GM23338 (cell line): ENCODE measurements at regions not wholly inside any gene's neighbourhood (a gene's known extent, or its start where the extent isn't known, plus 50 kb on each side); places are given as distances from the start of the nearest gene placed in this dataset.

Source experiments
- ATAC-seq: fragments of 200-7000 bp; cut with Tn5 transposase; 3 replicates; pipeline ENCODE4 v1.9.1; 2020
- DNase-seq: peaks from one replicate; pipeline ENCODE4 v3.0.0-alpha.2; 2015; ENCODE audit warnings: low spot score
- H2AFZ ChIP-seq: fragments of 200-600 bp; sonication (generic); 2 replicates; pipeline ENCODE4 v1.8.0; 2016; ENCODE audit warnings: antibody characterized with exemption, mild to moderate bottlenecking, moderate library complexity
- H3F3A ChIP-seq: fragments of 200-600 bp; sonication (generic); replicated peaks from 2 replicates; pipeline ENCODE4 v1.8.0; 2017; ENCODE audit warnings: antibody characterized with exemption, mixed run types, low read depth
- H3K27ac ChIP-seq: fragments of 200-600 bp; sonication (generic); 2 replicates; pipeline ENCODE4 v1.6.1; 2016; ENCODE audit warnings: low read depth
- H3K27me3 ChIP-seq: fragments of 200-600 bp; sonication (generic); 2 replicates; pipeline ENCODE4 v1.8.0; 2016; ENCODE audit warnings: mild to moderate bottlenecking, mixed run types, moderate library complexity; ENCODE audit not compliant: insufficient read depth
- H3K36me3 ChIP-seq: fragments of 200-600 bp; sonication (generic); 2 replicates; pipeline ENCODE4 v1.8.0; 2016; ENCODE audit warnings: mild to moderate bottlenecking; ENCODE audit not compliant: insufficient read depth
- H3K4me1 ChIP-seq: fragments of 200-600 bp; sonication (generic); 2 replicates; pipeline ENCODE4 v1.8.0; 2016; ENCODE audit warnings: mild to moderate bottlenecking, moderate library complexity; ENCODE audit not compliant: insufficient read depth
- H3K4me2 ChIP-seq: fragments of 200-600 bp; sonication (generic); 2 replicates; pipeline ENCODE4 v1.7.1; 2017; ENCODE audit warnings: mixed run types
- H3K4me3 ChIP-seq: fragments of 200-600 bp; sonication (generic); 2 replicates; pipeline ENCODE4 v1.6.1; 2016; ENCODE audit warnings: mixed run types
- H3K79me2 ChIP-seq: fragments of 200-600 bp; sonication (generic); replicated peaks from 2 replicates; pipeline ENCODE4 v1.8.0; 2017; ENCODE audit warnings: mild to moderate bottlenecking; ENCODE audit not compliant: insufficient read depth
- H3K9me2 ChIP-seq: fragments of 200-600 bp; sonication (generic); 2 replicates; pipeline ENCODE4 v1.8.0; 2017; ENCODE audit not compliant: insufficient read depth
- H4K20me1 ChIP-seq: fragments of 200-600 bp; sonication (generic); replicated peaks from 2 replicates; pipeline ENCODE4 v1.8.0; 2017; ENCODE audit warnings: mild to moderate bottlenecking; ENCODE audit not compliant: insufficient read depth
- H3K27ac Mint-ChIP-seq: 2 replicates; pipeline ENCODE4 v1.8.0; 2020; ENCODE audit warnings: inconsistent platforms, mild to moderate bottlenecking, moderate library complexity, mixed read lengths
- H3K27me3 Mint-ChIP-seq: 3 replicates; pipeline ENCODE4 v1.8.0; 2022; ENCODE audit warnings: low read depth, mild to moderate bottlenecking, moderate library complexity, mixed read lengths, inconsistent platforms; ENCODE audit not compliant: insufficient read depth, poor library complexity
- H3K36me3 Mint-ChIP-seq: 3 replicates; pipeline ENCODE4 v1.8.0; 2021; ENCODE audit warnings: low read depth, mild to moderate bottlenecking, inconsistent platforms, moderate library complexity, mixed read lengths
- H3K4me1 Mint-ChIP-seq: 3 replicates; pipeline ENCODE4 v1.8.0; 2020; ENCODE audit warnings: mild to moderate bottlenecking, inconsistent platforms, mixed read lengths
- H3K4me3 Mint-ChIP-seq: 3 replicates; pipeline ENCODE4 v1.8.0; 2021; ENCODE audit warnings: moderate library complexity, mild to moderate bottlenecking, inconsistent platforms, mixed read lengths
- H3K9me3 Mint-ChIP-seq: 3 replicates; pipeline ENCODE4 v1.8.0; 2020; ENCODE audit warnings: moderate library complexity, mild to moderate bottlenecking, inconsistent platforms, mixed read lengths
- CREB1 ChIP-seq: fragments of 250-450 bp; sonication (Bioruptor Pico); IDR thresholded peaks from 2 replicates; pipeline ENCODE4 v1.5.0; 2020; ENCODE audit warnings: low read depth, mild to moderate bottlenecking, moderate library complexity
- EZH2 ChIP-seq: fragments of 200-600 bp; sonication (generic); IDR thresholded peaks from one replicate; pipeline ENCODE4 v1.8.0; 2017; ENCODE audit warnings: antibody characterized with exemption, mild to moderate bottlenecking, low read depth; ENCODE audit not compliant: unreplicated experiment
- EZH2phosphoT487 ChIP-seq: fragments of 200-600 bp; sonication (generic); IDR thresholded peaks from one replicate; pipeline ENCODE4 v1.8.1; 2018; ENCODE audit warnings: antibody characterized with exemption; ENCODE audit not compliant: unreplicated experiment
- JUNB ChIP-seq: IDR thresholded peaks from one replicate; pipeline ENCODE4 v1.6.1; 2016; ENCODE audit warnings: antibody characterized with exemption; ENCODE audit not compliant: unreplicated experiment
- NANOG ChIP-seq: IDR thresholded peaks from 2 replicates; pipeline ENCODE4 v1.6.1; 2016; ENCODE audit warnings: antibody characterized with exemption, borderline replicate concordance
- POLR2AphosphoS5 ChIP-seq: IDR thresholded peaks from 2 replicates; pipeline ENCODE4 v1.6.1; 2016; ENCODE audit warnings: antibody characterized with exemption, low read depth
- STAT1 ChIP-seq: IDR thresholded peaks from one replicate; pipeline ENCODE4 v1.6.1; 2016; ENCODE audit warnings: antibody characterized with exemption; ENCODE audit not compliant: unreplicated experiment
- ZNF114 ChIP-seq: fragments of 250-450 bp; sonication (Bioruptor Pico); IDR thresholded peaks from 2 replicates; pipeline ENCODE4 v1.5.0; 2020; ENCODE audit warnings: mild to moderate bottlenecking, moderate library complexity
- ZNF331 ChIP-seq: fragments of 250-450 bp; sonication (Bioruptor Pico); IDR thresholded peaks from 2 replicates; pipeline ENCODE4 v1.5.0; 2020; ENCODE audit warnings: low read depth, mild to moderate bottlenecking, moderate library complexity
- TF ChIP-seq, protein P1 (sequence below): fragments of 250-450 bp; sonication (Bioruptor Pico); IDR thresholded peaks from 2 replicates; pipeline ENCODE4 v1.5.0; 2020; ENCODE audit warnings: mild to moderate bottlenecking, moderate library complexity
- TF ChIP-seq, protein P2 (sequence below), 2 experiments: fragments of 200-600 bp in 1 of 2; sonication (generic) in 1 of 2; conservative IDR thresholded peaks; 2 replicates each; pipeline versions ENCODE4 v1.5.1 to v1.6.1; 2016 to 2017; ENCODE audit warnings: antibody characterized with exemption in 2 of 2, low read depth in 2 of 2, mild to moderate bottlenecking in 2 of 2, moderate library complexity in 1 of 2
- TF ChIP-seq, protein P3 (sequence below): IDR thresholded peaks from one replicate; pipeline ENCODE4 v1.6.1; 2018; ENCODE audit warnings: antibody characterized with exemption; ENCODE audit not compliant: unreplicated experiment
- TF ChIP-seq, protein P4 (sequence below): IDR thresholded peaks from 2 replicates; pipeline ENCODE4 v1.6.1; 2016; ENCODE audit warnings: antibody characterized with exemption

DNA sequence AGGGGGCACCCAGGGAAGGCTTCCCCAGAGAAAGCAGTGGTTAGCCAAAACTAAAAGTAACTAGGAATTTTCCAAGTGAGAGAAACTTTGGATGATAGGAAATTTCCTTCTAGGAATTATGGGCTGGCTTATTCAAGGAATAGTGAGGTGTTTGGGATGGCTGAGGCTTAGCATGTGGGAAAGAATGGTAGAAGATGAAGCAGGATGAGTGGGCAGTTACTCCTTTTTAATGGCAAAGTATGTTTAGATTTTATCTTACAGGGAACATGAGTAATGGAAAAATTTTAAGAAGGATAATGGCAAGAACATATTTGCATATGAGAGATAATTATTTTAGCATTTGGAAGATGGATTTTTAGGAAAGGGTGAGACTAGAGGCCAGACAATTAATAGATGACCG is 197.6 kb downstream of the SLC38A4 start:
- H3K4me1 Mint-ChIP-seq = peaks cover 12% of the 10 kb centered on the region
- no peaks in the 10 kb centered on the region for H3K4me1 ChIP-seq
- TF ChIP-seq NANOG (no peak), JUNB (no peak), ZNF331 (CRISPR knock-in tag) (no peak), ZNF114 (no peak), EZH2 (no peak), EZH2phosphoT487 (no peak), STAT1 (no peak), CREB1 (no peak), POLR2AphosphoS5 (no peak)
- TF ChIP-seq, protein P1, sequence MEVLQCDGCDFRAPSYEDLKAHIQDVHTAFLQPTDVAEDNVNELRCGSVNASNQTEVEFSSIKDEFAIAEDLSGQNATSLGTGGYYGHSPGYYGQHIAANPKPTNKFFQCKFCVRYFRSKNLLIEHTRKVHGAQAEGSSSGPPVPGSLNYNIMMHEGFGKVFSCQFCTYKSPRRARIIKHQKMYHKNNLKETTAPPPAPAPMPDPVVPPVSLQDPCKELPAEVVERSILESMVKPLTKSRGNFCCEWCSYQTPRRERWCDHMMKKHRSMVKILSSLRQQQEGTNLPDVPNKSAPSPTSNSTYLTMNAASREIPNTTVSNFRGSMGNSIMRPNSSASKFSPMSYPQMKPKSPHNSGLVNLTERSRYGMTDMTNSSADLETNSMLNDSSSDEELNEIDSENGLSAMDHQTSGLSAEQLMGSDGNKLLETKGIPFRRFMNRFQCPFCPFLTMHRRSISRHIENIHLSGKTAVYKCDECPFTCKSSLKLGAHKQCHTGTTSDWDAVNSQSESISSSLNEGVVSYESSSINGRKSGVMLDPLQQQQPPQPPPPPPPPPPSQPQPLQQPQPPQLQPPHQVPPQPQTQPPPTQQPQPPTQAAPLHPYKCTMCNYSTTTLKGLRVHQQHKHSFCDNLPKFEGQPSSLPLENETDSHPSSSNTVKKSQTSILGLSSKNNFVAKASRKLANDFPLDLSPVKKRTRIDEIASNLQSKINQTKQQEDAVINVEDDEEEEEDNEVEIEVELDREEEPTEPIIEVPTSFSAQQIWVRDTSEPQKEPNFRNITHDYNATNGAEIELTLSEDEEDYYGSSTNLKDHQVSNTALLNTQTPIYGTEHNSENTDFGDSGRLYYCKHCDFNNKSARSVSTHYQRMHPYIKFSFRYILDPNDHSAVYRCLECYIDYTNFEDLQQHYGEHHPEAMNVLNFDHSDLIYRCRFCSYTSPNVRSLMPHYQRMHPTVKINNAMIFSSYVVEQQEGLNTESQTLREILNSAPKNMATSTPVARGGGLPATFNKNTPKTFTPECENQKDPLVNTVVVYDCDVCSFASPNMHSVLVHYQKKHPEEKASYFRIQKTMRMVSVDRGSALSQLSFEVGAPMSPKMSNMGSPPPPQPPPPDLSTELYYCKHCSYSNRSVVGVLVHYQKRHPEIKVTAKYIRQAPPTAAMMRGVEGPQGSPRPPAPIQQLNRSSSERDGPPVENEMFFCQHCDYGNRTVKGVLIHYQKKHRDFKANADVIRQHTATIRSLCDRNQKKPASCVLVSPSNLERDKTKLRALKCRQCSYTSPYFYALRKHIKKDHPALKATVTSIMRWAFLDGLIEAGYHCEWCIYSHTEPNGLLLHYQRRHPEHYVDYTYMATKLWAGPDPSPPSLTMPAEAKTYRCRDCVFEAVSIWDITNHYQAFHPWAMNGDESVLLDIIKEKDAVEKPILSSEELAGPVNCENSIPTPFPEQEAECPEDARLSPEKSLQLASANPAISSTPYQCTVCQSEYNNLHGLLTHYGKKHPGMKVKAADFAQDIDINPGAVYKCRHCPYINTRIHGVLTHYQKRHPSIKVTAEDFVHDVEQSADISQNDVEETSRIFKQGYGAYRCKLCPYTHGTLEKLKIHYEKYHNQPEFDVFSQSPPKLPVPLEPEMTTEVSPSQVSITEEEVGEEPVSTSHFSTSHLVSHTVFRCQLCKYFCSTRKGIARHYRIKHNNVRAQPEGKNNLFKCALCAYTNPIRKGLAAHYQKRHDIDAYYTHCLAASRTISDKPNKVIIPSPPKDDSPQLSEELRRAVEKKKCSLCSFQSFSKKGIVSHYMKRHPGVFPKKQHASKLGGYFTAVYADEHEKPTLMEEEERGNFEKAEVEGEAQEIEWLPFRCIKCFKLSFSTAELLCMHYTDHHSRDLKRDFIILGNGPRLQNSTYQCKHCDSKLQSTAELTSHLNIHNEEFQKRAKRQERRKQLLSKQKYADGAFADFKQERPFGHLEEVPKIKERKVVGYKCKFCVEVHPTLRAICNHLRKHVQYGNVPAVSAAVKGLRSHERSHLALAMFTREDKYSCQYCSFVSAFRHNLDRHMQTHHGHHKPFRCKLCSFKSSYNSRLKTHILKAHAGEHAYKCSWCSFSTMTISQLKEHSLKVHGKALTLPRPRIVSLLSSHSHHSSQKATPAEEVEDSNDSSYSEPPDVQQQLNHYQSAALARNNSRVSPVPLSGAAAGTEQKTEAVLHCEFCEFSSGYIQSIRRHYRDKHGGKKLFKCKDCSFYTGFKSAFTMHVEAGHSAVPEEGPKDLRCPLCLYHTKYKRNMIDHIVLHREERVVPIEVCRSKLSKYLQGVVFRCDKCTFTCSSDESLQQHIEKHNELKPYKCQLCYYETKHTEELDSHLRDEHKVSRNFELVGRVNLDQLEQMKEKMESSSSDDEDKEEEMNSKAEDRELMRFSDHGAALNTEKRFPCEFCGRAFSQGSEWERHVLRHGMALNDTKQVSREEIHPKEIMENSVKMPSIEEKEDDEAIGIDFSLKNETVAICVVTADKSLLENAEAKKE (CRISPR knock-in tag) = no peak
- TF ChIP-seq, protein P2, sequence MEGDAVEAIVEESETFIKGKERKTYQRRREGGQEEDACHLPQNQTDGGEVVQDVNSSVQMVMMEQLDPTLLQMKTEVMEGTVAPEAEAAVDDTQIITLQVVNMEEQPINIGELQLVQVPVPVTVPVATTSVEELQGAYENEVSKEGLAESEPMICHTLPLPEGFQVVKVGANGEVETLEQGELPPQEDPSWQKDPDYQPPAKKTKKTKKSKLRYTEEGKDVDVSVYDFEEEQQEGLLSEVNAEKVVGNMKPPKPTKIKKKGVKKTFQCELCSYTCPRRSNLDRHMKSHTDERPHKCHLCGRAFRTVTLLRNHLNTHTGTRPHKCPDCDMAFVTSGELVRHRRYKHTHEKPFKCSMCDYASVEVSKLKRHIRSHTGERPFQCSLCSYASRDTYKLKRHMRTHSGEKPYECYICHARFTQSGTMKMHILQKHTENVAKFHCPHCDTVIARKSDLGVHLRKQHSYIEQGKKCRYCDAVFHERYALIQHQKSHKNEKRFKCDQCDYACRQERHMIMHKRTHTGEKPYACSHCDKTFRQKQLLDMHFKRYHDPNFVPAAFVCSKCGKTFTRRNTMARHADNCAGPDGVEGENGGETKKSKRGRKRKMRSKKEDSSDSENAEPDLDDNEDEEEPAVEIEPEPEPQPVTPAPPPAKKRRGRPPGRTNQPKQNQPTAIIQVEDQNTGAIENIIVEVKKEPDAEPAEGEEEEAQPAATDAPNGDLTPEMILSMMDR (conservative IDR thresholded peaks at IDR 0.05; ENCODE audit: low read depth in 2 of 2) = no peak
- TF ChIP-seq, protein P3, sequence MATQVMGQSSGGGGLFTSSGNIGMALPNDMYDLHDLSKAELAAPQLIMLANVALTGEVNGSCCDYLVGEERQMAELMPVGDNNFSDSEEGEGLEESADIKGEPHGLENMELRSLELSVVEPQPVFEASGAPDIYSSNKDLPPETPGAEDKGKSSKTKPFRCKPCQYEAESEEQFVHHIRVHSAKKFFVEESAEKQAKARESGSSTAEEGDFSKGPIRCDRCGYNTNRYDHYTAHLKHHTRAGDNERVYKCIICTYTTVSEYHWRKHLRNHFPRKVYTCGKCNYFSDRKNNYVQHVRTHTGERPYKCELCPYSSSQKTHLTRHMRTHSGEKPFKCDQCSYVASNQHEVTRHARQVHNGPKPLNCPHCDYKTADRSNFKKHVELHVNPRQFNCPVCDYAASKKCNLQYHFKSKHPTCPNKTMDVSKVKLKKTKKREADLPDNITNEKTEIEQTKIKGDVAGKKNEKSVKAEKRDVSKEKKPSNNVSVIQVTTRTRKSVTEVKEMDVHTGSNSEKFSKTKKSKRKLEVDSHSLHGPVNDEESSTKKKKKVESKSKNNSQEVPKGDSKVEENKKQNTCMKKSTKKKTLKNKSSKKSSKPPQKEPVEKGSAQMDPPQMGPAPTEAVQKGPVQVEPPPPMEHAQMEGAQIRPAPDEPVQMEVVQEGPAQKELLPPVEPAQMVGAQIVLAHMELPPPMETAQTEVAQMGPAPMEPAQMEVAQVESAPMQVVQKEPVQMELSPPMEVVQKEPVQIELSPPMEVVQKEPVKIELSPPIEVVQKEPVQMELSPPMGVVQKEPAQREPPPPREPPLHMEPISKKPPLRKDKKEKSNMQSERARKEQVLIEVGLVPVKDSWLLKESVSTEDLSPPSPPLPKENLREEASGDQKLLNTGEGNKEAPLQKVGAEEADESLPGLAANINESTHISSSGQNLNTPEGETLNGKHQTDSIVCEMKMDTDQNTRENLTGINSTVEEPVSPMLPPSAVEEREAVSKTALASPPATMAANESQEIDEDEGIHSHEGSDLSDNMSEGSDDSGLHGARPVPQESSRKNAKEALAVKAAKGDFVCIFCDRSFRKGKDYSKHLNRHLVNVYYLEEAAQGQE = no peak
- TF ChIP-seq, protein P4, sequence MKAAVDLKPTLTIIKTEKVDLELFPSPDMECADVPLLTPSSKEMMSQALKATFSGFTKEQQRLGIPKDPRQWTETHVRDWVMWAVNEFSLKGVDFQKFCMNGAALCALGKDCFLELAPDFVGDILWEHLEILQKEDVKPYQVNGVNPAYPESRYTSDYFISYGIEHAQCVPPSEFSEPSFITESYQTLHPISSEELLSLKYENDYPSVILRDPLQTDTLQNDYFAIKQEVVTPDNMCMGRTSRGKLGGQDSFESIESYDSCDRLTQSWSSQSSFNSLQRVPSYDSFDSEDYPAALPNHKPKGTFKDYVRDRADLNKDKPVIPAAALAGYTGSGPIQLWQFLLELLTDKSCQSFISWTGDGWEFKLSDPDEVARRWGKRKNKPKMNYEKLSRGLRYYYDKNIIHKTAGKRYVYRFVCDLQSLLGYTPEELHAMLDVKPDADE = no peak
- DNase-seq (no peak), ATAC-seq (no peak)
- H2AFZ ChIP-seq = no peak overlapping the region
- no peak overlapping the region for H3K4me2 ChIP-seq
- H3K4me3 ChIP-seq = no peak overlapping the region
- H4K20me1 ChIP-seq = no peaks in the 10 kb centered on the region
- no peak overlapping the region for H3K27ac Mint-ChIP-seq
- no peaks in the 10 kb centered on the region for H3K27me3 ChIP-seq
- H3K36me3 ChIP-seq = no peaks in the 10 kb centered on the region
- H3K27me3 Mint-ChIP-seq = no peaks in the 10 kb centered on the region
- H3K27ac ChIP-seq = no peak overlapping the region
- H3K9me3 Mint-ChIP-seq = no peaks in the 10 kb centered on the region
- H3K4me3 Mint-ChIP-seq = no peak overlapping the region
- no peaks in the 10 kb centered on the region for H3F3A ChIP-seq
- peaks cover 2% of the 10 kb centered on the region for H3K9me2 ChIP-seq
- no peaks in the 10 kb centered on the region for H3K36me3 Mint-ChIP-seq
- no peaks in the 10 kb centered on the region for H3K79me2 ChIP-seq
